HG02571 (cell line): ENCODE measurements at regions not wholly inside any gene's neighbourhood (a gene's known extent, or its start where the extent isn't known, plus 50 kb on each side); places are given as distances from the start of the nearest gene placed in this dataset.
A peak's percentile ranks its signal among the peaks of the same experiment; 100 is the strongest.

Experiments used
- ATAC-seq: cut with Tn5 transposase; IDR thresholded peaks from one replicate; pipeline ENCODE4 v1.9.1; 2021; ENCODE audit warnings: mild to moderate bottlenecking, moderate library complexity; ENCODE audit not compliant: unreplicated experiment

DNA sequence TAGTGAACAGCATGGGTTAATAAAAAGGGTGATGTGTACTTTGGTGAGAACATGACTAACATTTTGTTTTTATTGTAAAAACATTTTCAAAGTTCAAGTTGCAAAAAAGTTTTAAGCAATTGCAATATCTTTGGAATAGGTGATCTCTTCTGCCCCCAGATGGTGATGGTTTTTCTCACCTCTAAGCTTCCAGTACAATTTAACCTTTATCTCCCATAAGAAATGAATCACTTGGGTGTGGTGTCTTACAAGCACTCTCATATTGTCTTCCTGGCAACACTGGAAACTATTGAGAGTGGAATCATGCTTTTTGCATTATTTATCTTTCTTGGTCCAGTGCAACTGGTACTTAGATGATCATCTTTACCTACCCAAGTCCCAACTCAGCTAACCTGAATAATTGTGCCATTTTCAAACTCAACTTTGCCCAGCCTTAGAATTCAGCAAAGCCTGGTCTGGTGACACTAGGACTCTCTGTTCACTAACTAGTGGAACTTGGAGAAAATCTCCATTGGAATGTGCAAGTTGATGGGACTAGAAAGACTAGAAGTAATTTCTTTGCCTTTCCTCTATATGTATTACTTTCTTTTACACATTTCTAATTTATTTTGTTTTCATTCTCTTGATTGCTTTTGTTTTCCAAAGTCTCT, 964.7 kb upstream of the ZEB2 start:
- no peak for ATAC-seq

DNA sequence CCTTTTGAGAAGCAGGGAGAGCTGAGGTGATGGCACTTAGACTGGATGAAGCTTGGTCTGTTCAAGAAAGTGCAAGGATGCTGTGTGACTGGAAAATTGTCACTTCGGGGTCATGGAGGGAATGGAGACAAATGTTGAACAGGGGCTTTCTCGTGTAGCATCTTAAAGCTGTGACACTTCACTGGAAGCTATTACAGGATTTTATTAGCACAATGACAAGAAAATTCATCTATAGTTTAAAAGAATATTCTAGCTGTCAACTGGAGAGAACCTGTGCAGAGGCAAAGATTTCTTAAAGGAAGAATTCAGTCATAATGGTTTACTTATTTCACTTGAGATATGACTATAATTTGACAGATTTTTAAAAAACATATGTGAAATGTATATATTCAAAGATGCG, 963.9 kb upstream of the ZEB2 start:
- no peak for ATAC-seq

DNA sequence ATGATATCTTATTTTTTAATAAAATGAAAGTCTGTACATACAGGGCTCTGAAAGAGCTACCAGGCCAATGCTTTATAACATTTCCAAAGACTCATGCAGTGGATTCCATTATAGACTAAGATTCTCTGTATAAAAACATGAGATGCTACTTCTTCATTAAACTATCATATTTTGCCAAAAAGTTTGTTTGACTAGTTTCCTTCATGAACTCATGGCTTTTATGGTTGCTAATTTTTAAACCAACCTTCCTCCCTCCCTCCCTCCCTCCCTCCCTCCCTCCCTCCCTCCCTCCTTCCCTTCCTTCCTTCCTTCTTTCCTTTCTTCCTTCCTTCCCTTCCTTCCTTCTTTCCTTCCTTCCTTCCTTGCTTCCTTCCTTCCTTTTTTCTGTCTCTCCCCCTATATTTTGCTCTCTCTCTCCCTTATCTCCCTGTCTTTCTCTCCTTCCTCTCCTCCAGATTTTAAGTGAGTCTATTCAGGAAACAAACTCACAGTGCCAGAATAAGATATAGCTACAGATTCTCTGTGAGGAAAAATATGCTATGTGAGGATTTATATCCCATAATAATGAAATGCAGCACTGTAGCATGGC, 961.5 kb upstream of the ZEB2 start:
- ATAC-seq = no peak

DNA sequence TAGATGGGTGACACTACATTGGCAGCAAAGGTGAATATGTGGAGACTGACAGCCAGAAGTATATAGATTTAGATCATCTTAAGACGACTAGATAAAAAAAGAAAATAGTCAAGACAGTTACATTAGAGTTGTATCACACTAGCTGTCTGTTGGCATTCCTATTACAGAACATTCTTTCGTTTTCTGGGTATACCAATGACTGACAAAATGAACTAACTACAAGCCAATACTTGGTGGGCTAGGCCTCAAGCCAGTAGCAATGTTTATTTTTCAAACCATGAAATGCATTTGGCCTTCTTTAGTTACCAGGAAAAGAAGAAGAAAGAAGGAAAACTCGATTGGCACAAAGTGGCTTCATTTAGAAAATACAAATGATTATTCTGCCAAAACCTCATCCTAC, 944.9 kb upstream of the ZEB2 start:
- no peak for ATAC-seq

DNA sequence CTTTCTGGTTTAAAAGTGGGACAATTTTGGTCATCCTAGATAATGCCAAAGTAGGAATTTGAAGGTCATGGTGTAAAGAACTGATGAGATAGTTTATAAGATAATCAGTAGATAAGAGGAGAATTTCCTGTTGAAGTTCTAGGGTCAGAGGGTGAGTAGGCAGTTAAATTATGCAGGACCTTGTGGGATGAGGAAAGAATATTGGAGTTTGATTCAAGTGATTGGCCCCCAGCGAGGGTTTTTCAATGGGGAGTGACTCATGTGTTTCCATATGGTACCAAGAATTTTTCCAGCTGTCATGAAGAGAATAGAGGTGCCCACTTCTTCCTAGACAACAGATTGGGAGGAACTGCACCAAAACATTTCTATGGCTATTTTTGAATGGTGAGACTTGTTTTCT, 940.2 kb upstream of the ZEB2 start:
- ATAC-seq = no peak

DNA sequence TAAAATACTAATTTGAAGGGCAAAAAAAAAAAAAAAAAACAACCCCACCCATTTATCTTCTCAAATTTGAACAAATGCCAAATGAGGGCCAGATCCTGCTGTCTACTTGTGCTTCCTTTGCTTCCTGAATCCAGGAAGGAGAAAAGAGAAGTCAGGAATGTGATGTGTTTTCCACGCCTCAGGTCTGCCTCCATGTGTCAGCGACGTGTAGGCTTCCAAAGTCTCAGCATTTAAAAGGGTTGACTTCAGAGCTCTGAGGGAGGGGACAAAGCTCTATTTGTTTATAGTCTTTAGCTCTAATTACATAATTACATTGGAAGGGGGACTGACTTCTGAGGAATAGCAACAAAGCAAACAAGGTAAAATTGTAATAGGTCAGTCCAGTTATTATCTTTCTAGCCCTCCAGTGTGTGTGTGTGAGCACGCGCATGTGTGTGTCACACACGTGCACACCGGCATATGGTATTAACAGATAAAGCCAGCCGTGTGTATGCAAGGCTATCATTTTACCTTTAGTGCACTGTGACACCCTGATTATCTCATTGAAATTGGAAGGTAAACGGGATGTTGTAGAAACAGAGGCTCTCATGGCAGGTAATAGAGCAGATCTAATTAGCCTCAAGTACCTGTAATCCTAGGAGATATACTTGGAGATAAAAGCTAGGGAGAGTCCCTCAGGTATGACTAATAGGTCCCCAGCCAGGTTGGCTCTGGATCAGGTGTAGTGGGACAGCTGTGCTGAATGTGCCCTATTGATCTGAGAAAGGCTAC, 911.4 kb upstream of the ZEB2 start:
- no peak for ATAC-seq

DNA sequence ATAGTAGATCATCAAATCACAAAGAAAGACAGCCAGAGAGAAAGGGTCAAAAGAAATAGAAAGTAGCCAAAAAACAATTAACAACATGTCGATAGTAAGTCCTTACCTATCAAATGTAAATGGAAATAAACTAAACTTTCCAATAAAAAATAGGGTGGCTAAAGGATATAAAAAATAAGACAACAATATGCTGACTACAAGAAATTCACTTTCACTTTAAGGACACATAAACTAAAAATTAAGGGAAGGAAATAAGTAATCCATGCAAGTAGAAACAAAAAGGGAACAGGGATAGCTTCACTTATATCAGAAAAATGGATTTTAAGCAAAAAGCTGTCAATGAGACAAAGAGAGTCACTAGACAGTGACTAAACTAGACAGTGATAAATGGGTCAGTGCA, 903.9 kb upstream of the ZEB2 start:
- ATAC-seq = no peak

DNA sequence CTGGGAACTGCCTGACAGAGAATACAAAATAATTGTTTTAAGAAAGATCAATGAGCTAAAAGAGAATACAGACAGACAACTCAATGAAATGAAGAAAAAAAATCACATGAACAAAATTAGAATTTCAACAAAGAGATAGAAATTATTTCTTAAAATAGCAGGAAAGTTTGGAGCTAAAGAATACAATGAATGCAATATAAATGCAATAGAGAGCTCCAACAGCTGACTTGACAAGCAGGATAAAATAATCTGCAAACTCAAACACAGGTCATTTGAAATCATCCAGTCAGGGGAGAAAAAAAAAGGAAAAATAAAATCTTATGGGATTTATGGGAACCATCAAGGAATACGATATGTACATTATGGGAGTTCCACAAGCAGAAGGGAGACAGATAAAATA, 902.7 kb upstream of the ZEB2 start:
- no peak for ATAC-seq

DNA sequence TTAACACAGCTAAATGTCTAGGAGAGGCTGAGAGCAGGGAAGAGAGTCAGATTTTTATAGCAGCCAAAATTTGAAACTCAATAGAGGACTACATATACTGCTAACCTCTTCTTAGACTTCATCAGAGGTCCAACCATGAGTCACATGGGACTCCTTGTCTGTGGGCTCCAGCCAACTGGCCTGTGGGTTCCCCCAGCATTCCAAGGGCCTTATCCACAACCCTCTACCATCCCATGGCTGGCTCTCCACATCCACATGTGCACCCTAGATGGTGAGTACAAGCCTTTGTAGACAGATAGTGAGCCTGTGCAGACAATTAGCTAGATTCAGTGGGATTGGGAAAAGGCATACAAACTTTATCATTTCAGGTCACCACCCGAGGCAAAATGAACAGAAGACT, 901.9 kb upstream of the ZEB2 start:
- ATAC-seq = no peak

DNA sequence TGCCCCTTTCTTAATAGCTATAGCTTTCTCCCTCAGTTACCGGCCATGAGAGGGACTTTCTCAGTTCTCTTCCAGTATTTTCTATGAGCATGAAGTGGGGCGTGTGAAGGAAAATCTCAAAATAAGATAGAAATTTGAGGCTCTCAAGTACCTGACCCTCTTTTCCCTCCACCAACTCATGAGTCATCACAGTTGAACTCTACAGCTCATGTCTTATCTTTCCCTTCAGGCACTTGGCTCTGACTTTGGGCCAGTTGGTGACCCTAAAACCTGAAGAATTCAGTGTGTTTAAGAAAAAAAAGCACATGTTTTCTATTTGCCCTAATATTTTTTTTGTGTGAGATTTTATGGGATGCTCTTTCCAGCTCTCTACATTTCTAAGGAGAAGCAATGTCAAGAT, 896.7 kb upstream of the ZEB2 start:
- ATAC-seq = no peak

DNA sequence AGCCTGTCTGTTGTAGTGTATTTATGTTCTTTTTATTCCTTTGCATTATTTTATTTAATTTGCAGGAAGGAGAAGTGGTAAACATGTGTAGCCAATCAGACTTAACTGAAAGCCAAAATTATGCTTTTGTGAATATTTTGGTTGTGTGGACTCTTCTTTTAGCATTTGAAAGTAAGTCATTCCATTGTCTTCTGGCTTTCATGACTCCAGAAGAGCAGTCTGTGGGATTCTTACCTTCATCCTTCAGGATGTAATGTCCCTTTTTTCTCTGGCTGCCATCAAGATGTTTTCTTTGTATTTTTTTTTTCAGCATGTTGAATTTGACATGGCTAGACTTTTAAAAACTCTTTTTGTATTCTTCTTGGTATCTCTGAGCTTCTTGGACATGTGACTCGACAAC, 895.2 kb upstream of the ZEB2 start:
- ATAC-seq = no peak

DNA sequence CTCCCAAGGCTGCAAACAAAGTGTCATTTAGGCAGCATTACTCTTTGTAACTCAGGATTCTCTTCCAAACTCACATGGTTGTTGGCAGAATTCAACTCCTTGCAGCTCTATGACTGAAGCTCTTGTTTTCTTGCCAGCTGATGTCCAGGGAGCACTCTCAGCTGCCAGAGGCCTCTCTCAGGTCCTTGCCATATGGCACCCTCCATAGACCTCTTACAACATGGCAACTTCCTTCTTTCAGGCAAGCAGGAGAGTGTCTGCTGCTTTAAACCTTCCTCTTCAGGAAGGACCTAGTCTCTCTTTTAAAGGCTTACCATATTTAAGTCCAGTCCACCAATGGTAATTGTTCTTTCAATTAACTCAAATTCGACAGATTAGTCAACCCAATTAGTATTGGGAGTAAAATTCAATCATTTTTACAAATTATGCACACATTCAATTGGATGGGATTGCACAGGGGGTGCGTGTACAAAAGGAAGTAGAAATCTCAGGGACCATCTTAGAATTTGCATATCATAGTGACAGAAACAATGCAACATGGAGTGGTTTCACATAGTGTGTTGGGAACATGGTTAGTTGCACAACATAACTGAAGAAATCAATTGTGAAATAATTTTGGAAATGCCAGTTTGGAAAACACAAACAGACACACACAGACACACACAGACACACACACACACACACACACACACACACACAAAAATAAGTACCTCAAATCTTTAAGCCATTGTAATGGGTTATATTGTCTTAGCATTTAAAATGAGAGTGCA, 893.5 kb upstream of the ZEB2 start:
- ATAC-seq = no peak

DNA sequence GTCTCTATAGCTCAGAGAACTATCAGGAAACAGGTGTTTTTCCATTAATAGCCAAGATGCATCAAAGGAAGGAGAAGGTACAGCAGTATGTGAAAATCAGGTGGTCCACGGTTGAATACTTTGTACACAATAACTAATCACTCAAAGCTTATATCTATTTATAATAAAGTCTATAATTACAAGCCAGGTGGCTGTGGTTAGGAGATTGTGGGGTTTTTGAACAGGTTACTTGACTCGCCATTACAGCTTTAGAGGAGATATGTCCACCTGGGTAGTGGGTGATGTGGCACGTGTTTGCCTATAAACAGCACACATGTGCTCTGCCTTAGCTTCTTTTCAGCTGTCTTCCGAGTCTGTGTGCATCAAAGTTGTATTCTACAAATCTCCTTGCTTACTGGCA, 892.2 kb upstream of the ZEB2 start:
- peak; percentile 39 for ATAC-seq

DNA sequence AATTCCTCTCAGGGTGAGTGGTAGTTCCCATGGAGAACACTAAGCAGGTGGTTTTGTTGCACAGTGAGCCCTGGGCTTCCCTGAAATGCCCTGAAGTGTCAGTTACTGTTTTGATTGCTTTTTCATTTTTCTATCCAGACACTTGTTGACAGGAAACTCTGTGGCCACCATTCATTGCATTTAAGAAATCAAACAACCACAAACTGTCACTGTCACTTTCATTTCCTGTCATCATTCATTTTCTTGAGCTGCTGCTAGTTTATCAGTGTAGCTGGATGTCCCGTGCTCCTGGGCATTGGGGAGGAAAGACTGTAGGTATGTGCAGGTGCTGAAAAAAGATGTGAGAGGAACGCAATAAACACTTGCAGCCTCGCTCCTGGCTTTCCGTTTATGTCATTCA, 891.6 kb upstream of the ZEB2 start:
- peak; percentile 92 for ATAC-seq

DNA sequence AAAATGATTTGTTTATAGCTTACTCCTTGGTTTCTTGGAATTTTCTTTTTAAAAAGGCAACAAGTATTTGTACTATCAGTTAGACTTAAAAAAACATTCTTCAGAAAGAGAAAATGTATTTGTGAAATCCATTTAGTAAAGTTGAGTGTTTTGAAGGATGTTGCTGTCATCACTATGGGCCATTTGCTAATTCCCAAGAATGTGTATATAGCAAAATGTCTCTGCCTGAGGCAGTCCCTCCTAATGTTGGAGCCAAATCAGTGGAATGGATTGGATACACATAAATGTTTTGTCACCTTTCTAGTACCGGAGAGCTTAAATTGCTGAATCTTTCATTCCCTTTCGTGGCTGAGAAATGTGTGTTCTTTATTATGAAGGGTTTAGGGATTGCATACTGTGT, 890.2 kb upstream of the ZEB2 start:
- ATAC-seq = no peak

DNA sequence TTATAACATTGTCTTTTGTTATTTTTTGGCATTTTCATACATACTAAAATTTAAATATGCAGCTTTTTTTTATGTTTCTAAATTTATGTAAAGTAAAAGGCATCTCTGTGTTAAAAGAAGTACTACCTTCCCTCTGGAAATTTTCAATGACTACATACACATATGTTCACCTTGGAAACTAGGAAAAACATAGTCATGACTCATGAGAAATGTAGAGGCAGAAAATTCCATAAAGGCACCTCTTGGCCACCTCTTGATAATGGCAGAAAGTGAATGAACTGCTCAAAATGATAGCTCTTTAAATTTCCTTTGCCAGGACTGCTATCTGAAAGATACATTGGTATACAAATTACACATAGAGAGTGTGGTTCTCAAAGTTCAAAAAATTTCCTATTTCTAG, 889.1 kb upstream of the ZEB2 start:
- ATAC-seq = no peak

DNA sequence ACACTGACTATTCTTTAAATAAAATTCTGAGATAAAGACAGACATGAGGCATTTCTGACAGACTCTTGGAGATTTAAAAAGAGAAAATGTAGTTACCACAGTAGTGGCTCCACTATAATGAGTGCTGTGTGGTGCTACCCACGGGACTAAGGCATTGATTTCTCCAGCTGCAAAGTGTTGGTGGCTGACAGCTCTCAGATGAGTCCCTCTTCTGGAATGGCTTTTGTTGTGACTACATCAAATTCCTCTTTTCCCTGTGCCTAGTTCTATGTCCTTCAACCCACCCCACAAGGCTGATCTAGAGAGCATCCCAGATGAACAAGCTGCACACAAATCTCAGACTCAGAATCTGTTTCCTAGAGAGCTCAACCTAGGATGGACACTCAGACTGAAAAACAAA, 884.8 kb upstream of the ZEB2 start:
- no peak for ATAC-seq

DNA sequence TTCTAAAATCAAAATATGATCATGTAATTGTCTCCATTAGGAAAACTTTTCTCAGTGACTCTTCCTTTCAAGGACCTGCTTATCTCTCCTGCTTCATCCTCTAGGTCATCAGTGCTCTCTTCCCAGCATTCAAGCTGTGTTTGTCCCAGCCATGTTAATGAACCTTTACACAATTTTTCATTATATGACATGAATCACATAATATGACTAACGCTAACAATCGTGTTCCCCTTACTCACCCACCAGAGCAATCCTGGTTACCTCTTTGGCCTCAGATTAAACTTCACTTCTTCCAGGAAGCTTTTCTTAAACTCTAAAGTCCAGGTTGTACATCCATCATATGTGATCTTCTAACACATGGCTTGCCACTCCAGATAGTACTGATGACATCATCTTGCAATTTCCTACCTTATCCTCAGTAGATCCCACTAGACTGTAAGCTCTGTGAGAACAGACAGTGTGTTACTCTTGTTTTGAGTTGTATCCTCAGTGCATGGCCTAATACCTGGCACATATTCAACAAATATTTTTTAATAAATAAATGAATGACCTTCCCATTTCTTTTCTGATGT, 882.9 kb upstream of the ZEB2 start:
- no peak for ATAC-seq

DNA sequence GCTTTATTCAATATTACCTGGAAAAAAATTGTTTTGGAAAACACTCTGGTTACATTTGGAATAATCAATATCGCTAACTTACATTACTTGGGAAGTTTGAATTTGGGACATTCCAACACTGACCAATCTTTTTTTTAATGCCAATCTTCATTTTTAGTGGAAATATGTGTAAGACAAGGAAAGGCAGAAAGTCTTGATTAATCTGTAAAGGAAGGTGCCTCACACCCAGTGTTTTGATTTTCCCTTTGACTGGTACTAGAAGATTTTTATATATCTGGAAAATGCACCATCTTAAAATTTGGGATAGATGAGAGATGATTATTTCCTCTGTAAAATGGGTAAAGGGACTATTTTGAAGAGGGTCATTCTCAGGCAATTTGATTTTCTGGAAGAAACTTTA, 879.2 kb upstream of the ZEB2 start:
- no peak for ATAC-seq

DNA sequence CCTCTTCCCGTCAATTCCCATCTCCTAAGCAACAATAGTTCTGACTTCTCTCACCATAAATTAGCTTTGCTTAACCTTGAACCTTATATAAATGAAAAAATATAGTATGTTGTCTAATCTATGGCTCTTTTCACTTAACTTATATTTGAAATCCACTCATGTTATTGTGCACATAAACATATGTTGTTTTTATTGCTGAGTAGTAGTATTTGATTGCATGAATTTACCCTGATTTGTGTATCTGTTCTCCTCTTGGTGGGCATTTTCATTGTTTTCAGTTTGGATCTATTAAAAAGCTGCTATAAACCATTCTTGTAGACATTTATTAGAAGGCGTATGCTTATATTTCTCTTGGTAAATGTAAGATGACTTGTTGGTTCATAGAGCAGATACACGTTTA, 874.3 kb upstream of the ZEB2 start:
- no peak for ATAC-seq

DNA sequence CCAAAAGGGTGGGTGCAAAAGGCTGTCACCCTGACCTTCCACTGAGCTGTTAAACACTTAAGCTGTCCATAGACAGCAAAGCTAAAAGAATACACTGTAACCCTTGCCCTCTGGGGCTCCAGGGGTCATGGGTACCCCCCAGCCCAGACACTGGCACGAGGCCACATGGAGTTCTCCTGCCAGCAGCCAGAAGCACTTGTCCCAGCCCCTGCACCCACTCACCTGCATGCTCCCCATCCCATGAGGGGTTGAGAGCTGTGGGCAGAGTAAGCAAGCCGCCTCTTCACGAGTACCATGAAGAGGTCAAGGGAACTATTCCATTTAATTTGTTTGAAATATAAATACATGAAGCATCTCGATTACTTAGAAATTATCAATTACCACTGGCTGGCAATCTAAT, 867.1 kb upstream of the ZEB2 start:
- no peak for ATAC-seq
